Endothelial cell of umbilical vein (primary cell): ENCODE measurements at regions not wholly inside any gene's neighbourhood (a gene's known extent, or its start where the extent isn't known, plus 50 kb on each side); places are given as distances from the start of the nearest gene placed in this dataset.

Source experiments
- BruUV-seq: library from RNA; stranded (reverse); fragments of 400-500 nt; replicated peaks from 2 replicates; lab custom pipeline; 2021; lab: Mats Ljungman, UMichigan
- CTCF ChIA-PET: fragments of 300-600, 350-600 bp; sonication (Branson Sonifier 250); formaldehyde crosslinking; loops from one replicate; lab custom pipeline; 2021; ENCODE audit warnings: antibody characterized with exemption, inconsistent platforms; lab: Charles Lee
- POLR2A ChIA-PET: fragments of 300-600, 350-600 bp; sonication (Branson Sonifier 250); formaldehyde crosslinking; loops from one replicate; lab custom pipeline; 2021; ENCODE audit warnings: antibody characterized with exemption, inconsistent platforms; lab: Charles Lee
- DNase-seq: peaks from one replicate; pipeline ENCODE4 v3.0.0-alpha.2; 2011; ENCODE audit warnings: low read depth, low spot score
- FAIRE-seq: peaks from 2 replicates; lab custom pipeline; 2011; peaks lifted over from hg19 to GRCh38; lab: Jason Lieb, UNC
- H2AFZ ChIP-seq: 2 replicates; pipeline ENCODE4 v1.6.0; 2012; ENCODE audit warnings: low read depth, low read length, control low read depth, inconsistent platforms
- H3K27ac ChIP-seq: 2 replicates; pipeline ENCODE4 v1.5.1; 2011; ENCODE audit warnings: low read depth, mild to moderate bottlenecking, control low read depth, low read length, moderate library complexity; ENCODE audit not compliant: insufficient read depth
- H3K27me3 ChIP-seq, 2 experiments: 2 replicates each; pipeline versions ENCODE4 v1.6.0 to v1.6.1; 2011; ENCODE audit warnings: low read length in 2 of 2, mixed read lengths in 1 of 2; ENCODE audit not compliant: control insufficient read depth in 2 of 2, insufficient read depth in 2 of 2
- H3K36me3 ChIP-seq, 2 experiments: 2 replicates in 1 of 2; 3 replicates in 1 of 2; pipeline ENCODE4 v1.5.1; 2011; ENCODE audit warnings: low read length in 2 of 2, mild to moderate bottlenecking in 1 of 2, moderate library complexity in 1 of 2; ENCODE audit not compliant: control insufficient read depth in 2 of 2, insufficient read depth in 2 of 2; ENCODE audit errors: extremely low read depth in 1 of 2
- H3K4me1 ChIP-seq: 3 replicates; pipeline ENCODE4 v1.5.1; 2011; ENCODE audit warnings: mild to moderate bottlenecking, low read length; ENCODE audit not compliant: control insufficient read depth, insufficient read depth; ENCODE audit errors: extremely low read depth
- H3K4me2 ChIP-seq: 2 replicates; pipeline ENCODE4 v1.6.1; 2011; ENCODE audit warnings: low read length, control low read depth, mixed read lengths; ENCODE audit not compliant: insufficient read depth
- H3K4me3 ChIP-seq, 3 experiments: fragments of 200-600 bp in 1 of 3; sonication (generic), shearing (Covaris generic) in 1 of 3; replicated peaks in 1 of 3; 2 replicates each; pipeline ENCODE4 v1.5.1; 2011 to 2016; ENCODE audit warnings: control low read depth in 3 of 3, low read length in 3 of 3, mild to moderate bottlenecking in 2 of 3, inconsistent platforms in 1 of 3, low read depth in 1 of 3, moderate library complexity in 1 of 3; ENCODE audit not compliant: insufficient read depth in 1 of 3
- H3K79me2 ChIP-seq: 2 replicates; pipeline ENCODE4 v1.6.0; 2012; ENCODE audit warnings: low read length, inconsistent platforms; ENCODE audit not compliant: control insufficient read depth, insufficient read depth
- H3K9ac ChIP-seq: replicated peaks from 2 replicates; pipeline ENCODE3; 2011; ENCODE audit warnings: low read length, control low read depth; ENCODE audit not compliant: insufficient read depth; ENCODE audit errors: extremely low read depth
- H3K9me1 ChIP-seq: replicated peaks from 3 replicates; pipeline ENCODE4 v1.6.0; 2011; ENCODE audit warnings: mild to moderate bottlenecking, low read length; ENCODE audit not compliant: control insufficient read depth, insufficient read depth; ENCODE audit errors: extremely low read depth
- H3K9me3 ChIP-seq: replicated peaks from 2 replicates; pipeline ENCODE4 v1.5.1; 2012; ENCODE audit warnings: low read length, inconsistent platforms; ENCODE audit not compliant: control insufficient read depth, insufficient read depth
- H4K20me1 ChIP-seq: replicated peaks from 2 replicates; pipeline ENCODE3; 2011; ENCODE audit warnings: mild to moderate bottlenecking, low read length; ENCODE audit not compliant: control insufficient read depth, insufficient read depth; ENCODE audit errors: extremely low read depth
- CTCF ChIP-seq, 2 donors: IDR thresholded peaks; 1 replicate in 1 of 2; 2 replicates in 1 of 2; pipeline ENCODE4 v1.5.1; 2011; ENCODE audit warnings: low read length in 2 of 2, mild to moderate bottlenecking in 2 of 2, moderate library complexity in 2 of 2, control low read depth in 1 of 2, inconsistent platforms in 1 of 2, low read depth in 1 of 2; ENCODE audit not compliant: insufficient read depth in 1 of 2; ENCODE audit errors: extremely low read depth in 1 of 2
- EZH2 ChIP-seq: IDR thresholded peaks from 2 replicates; pipeline ENCODE4 v1.6.1; 2012; ENCODE audit warnings: borderline replicate concordance, low read depth, mild to moderate bottlenecking, moderate library complexity, low read length, inconsistent platforms; ENCODE audit not compliant: severe bottlenecking
- FOS ChIP-seq: IDR thresholded peaks from 2 replicates; pipeline ENCODE4 v1.6.1; 2011; ENCODE audit warnings: mild to moderate bottlenecking, low read length, moderate library complexity, borderline replicate concordance; ENCODE audit not compliant: insufficient read depth
- GATA2 ChIP-seq: IDR thresholded peaks from 2 replicates; pipeline ENCODE4 v1.7.0; 2011; ENCODE audit warnings: low read depth, mild to moderate bottlenecking, moderate library complexity, mixed read lengths, low read length; ENCODE audit not compliant: insufficient read length, insufficient read depth
- JUN ChIP-seq: IDR thresholded peaks from 2 replicates; pipeline ENCODE4 v1.6.1; 2011; ENCODE audit warnings: borderline replicate concordance, low read depth; ENCODE audit not compliant: insufficient read length, insufficient read depth
- MYC ChIP-seq: IDR thresholded peaks from one replicate; pipeline ENCODE4 v1.6.1; 2011; ENCODE audit warnings: mild to moderate bottlenecking, low read depth, low read length
- POLR2A ChIP-seq: IDR thresholded peaks from 2 replicates; pipeline ENCODE4 v1.6.1; 2012; ENCODE audit warnings: low read depth, mild to moderate bottlenecking, control low read depth, low read length
- POLR2AphosphoS5 ChIP-seq: IDR thresholded peaks from 2 replicates; pipeline ENCODE4 v1.6.1; 2012; ENCODE audit warnings: low read depth, mild to moderate bottlenecking, control low read depth, low read length, moderate library complexity; ENCODE audit not compliant: insufficient read depth
- dilution Hi-C: fragments of 300-500 bp; cut with MboI; formaldehyde crosslinking; loops from one replicate; pipeline ENCODE4 v1.15.0; 2019; ENCODE audit warnings: low sequenced_read_pairs; ENCODE audit not compliant: extremely low pct_ligation_motif_present
- intact Hi-C: fragments of 100-400 bp; cut with micrococcal nuclease; formaldehyde crosslinking; loops from one replicate; pipeline ENCODE4 v1.10.0; 2022
- TF ChIP-seq, protein P1 (sequence below): IDR thresholded peaks from 2 replicates; pipeline ENCODE4 v1.6.1; 2011; ENCODE audit not compliant: insufficient read depth, insufficient read length

DNA sequence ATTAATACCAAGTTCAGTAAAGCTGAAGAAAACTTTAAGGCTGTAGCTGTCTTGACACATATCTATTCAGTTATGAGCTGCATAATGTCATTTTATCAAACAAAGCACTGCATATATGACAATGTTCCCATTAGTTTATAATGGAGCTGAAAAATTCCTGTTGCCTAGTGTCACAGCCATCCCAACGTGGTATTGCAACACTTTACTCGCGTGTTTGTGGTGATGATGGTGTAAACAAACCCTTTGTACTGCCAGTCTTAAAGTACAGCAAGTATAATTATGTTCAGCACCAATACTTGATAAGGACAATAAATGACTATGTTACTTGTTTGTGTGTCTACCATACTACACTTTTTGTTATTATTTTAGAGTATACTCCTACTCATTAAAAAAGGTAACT, 1415.6 kb upstream of the PCDH7 start:
- Histone ChIP-seq H3K79me2 (no peaks in the 10 kb centered on the region), H3K9ac (no peak overlapping the region), H2AFZ (no peak overlapping the region), H3K9me3 (no peaks in the 10 kb centered on the region), H3K27me3 (no peaks in the 10 kb centered on the region), H3K36me3 (no peaks in the 10 kb centered on the region), H3K4me3 (no peak overlapping the region), H3K4me1 (peaks cover 22% of the 10 kb centered on the region), H3K4me2 (no peak overlapping the region), H4K20me1 (no peaks in the 10 kb centered on the region), H3K9me1 (no peaks in the 10 kb centered on the region), H3K27ac (no peak overlapping the region)
- intact Hi-C loops: no loop called here
- CTCF ChIA-PET: interaction anchor here (1.1 kb wide), 1 partner anchor 10 kb away, joined by 3 read pairs; no protein-coding TSS in a partner anchor
- FAIRE-seq (no peak), DNase-seq (no peak)
- BruUV-seq: no TSS peak
- dilution Hi-C loops: no loop called here
- TF ChIP-seq, protein P1, sequence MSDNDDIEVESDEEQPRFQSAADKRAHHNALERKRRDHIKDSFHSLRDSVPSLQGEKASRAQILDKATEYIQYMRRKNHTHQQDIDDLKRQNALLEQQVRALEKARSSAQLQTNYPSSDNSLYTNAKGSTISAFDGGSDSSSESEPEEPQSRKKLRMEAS: no peak
- no peak for TF ChIP-seq POLR2AphosphoS5
- TF ChIP-seq FOS: no peak
- no peak for TF ChIP-seq GATA2
- no peak for TF ChIP-seq EZH2
- TF ChIP-seq CTCF (IDR thresholded peaks at IDR 0.05; ENCODE audit: extremely low read depth in 1 of 2, insufficient read depth in 1 of 2, low read depth in 1 of 2, low read length in 2 of 2): no peak
- TF ChIP-seq POLR2A: no peak
- TF ChIP-seq MYC: no peak
- TF ChIP-seq JUN: no peak
- POLR2A ChIA-PET: no interaction called here
